Skeletal muscle cell (primary cell): ENCODE measurements at regions not wholly inside any gene's neighbourhood (a gene's known extent, or its start where the extent isn't known, plus 50 kb on each side); places are given as distances from the start of the nearest gene placed in this dataset.

Experiments used
- DNase-seq: peaks from one replicate; pipeline ENCODE4 v3.0.0-alpha.2; 2010; ENCODE audit warnings: low read depth
- H3K4me3 ChIP-seq: 2 replicates; pipeline ENCODE4 v1.5.1; 2011; ENCODE audit warnings: low read depth, mild to moderate bottlenecking, control low read depth, low read length, moderate library complexity

DNA sequence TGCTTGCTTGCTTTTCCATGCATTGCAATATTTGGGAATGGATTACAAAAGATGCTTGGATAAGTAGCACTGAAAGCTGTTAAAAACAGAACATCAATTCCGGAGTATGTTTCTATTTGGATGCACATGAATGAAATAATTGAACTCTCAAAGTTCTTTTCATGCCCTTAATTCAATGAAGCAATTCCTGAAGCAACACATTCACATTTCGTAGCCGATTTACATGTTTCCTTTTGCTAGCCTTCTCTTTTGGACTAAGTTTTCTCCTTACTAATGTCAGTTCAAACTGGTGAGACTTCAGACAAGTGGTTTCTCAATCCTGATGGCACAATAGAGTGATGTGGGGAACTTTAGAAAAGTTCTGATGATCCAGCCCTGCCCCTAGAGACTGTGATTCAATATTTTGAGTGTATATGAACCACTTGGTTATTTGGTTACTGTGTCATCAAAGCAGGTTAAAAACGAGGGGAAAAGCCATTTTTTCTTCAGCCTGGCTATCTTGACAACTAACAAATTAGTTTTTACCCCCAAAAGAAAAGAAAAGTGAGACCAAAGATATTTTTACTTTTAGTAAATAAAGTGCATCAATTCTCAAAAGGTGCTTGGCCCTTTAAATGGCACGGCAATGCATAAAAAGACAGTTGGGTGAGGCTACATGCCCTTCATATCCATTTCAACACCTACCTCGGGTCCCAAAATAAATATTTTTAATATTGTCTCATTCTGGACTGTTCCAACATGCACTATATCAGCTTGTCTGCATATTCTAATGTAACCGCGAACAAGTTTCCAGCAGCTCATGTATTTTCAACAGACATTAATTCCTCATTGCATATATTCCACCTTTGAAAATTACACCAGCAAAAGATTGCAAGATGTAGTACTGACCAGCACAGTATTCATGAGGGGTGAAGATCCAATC lies 90.1 kb upstream of the RPL34 start:
- no peak for DNase-seq
- no peak overlapping the region for H3K4me3 ChIP-seq

DNA sequence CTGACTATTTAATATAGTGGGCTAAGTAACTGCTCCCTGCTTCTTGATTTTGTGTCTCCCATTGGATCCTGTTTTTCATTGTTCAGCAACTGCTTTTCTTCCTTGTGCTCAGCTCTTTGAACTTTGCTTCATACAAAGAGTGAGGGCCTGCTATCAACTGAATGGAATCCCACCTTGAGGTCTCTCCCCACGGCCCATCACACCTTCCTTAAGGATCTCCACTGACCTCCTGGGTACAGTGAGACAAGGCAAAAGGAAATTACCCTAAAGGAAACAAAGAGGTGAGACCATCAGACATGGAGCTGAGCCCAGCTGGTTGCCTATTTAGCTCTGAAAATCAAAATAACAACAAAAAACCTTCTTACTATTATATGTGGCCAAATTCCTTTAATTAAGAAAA lies 91.3 kb upstream of the RPL34 start:
- H3K4me3 ChIP-seq: no peak overlapping the region
- no peak for DNase-seq

DNA sequence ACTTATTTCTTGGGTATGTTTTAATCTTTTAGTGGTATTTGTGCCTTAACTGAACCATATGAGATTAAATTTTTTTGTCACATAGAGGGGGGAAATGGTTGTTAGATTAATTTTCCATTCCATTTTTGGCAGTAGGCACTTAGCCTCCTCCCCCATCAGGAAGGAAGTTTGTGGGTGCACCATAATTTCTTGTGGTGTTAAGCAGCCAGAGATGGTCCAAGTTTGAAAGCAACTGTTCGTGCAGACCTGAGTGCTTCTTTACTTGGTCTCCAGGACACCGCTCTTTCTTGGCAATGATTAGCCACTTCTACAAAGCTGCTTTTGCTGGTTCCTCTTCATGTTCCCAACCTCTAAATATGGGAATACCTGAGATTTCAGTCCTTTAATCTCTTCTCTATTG lies 92.7 kb upstream of the RPL34 start:
- DNase-seq: no peak
- no peak overlapping the region for H3K4me3 ChIP-seq

DNA sequence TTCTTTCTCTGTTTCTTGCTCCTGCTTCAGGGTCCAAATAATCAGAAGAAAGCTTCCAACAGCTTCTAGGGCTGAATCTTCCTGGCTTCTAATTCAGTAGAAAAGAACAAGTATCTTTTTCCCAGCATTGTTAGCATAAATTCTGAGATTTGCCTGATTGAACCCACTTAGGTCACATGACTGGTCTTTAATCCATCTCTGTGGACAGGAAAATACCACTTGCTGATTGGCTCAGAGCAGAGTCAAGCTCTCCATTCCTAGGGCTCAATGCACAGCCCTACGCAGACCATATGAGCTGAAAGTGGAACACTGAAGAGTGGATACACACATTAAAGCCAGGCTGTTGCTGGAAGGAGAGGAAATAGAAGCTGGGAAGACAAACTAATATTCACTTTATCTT lies 99.6 kb upstream of the RPL34 start:
- no peak overlapping the region for H3K4me3 ChIP-seq
- DNase-seq: no peak

DNA sequence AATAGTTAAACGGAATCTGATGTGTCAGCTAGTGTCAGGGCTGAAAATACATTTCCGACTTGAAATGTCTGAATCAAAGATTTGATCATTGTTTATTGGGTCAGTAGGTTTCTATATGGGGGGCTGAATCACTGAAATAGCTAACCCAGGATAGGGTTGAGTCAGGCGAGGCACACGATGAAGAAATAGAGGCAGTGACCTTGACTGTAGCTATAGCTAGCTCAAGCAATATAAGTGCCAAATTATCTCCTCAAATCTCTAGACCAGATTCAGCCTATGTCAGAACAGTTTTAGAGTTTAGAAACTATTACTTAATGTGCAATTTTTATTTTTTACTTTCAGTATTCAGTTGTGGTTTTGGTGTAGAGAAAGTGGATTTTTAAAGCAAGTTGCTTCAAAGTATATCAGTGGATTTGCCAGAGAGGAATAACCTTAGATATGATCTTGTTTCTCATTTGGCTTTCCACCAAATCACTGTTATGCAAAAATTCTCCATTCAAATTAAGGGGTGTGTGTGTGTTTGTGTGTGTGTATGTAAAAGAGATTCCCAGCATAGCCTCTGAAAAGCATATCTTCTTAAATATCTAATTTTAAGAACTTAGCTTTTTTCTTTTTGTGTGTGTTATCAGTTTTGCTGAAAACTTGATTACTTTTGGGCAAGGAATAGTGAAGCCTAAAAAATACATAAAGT lies 100.3 kb upstream of the RPL34 start:
- no peak overlapping the region for H3K4me3 ChIP-seq
- no peak for DNase-seq

DNA sequence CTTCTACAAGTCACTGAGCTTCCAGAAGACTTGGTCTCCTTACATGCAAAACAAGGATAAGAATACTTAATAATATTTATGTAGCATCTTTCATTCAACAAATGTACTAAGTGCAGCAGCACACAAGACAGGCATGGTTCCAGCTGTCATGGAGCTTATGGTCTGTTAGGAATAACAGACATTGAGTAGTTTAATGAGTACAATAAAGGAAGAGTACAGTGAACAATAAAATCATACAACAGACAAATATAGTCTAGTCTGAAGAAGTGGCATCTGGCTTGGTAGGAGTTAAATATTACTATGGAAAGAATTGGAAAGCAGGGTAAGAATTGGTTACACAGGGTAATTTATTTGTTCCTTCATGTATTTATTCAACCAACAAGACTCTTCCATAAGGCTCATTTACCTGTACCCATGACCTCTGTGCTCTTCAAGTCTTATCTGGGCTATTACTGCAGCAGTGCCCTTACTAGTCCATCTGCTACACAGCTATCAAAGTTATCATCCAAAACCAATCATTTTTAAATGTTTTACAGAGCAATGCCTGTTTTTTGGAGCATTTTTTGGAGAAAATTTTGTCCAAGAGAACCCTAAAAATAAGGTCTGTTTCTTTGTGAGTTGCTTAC lies 101.1 kb upstream of the RPL34 start:
- no peak for DNase-seq
- H3K4me3 ChIP-seq: no peak overlapping the region

DNA sequence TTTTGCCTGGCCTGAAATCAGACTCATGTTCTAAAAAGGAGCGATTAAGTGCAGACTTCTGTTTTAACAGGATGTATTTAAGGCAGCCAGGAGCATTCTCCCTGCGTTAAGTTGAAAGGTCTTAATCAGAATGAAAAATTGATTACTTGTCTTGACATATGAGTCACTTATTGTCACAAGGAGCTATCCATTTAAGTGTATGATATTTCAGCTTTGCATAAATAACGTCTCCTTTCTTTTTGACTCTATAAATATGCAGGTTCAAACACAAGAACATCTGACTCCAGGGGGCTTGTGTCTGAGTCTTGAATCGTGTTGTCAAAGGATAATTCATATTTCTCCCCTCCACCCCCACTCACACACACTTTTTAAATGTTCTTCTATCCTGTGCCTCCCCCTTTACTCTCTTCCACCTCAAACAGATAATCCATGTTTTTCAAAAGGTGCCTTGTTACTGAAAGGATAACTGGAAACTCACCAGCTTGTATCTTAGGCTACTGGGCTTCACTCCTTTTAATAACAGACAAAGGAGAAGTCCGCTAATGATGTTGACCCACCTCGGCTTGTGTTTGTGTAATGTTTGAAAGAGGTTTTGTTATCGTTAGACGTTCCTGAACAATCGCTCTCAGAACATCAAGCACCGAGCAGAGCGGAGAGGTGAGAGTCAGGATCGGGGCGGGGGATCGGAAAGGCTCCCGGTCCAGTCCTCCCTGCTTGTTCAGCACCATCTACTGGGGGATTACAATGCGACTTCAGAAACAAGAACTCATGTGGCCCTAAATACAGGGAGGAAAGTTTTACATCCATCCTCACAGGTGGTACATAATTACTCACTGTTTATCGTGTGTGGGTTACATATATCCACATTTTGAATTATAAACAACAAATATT lies 107.5 kb upstream of the RPL34 start:
- H3K4me3 ChIP-seq: no peak overlapping the region
- peak; percentile 18 for DNase-seq

DNA sequence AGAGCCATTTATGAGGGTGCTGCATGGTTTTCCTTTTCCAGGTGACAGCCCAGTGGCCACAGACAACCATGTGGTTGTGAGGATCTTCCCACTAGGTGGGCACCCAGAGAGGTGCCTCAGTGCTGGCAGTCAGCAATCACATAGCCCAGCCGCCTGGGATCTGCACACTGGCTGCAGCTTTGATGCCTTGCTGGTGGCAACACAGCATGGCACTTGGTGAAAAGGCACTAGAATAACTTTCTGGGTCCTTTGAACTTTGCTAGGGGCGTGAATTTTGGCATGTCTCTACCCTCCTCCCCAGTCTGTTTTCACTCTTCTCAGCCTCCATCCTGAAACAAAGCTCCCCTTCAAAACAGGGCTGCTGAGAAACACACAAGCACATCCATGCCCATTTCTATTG lies 108.8 kb upstream of the RPL34 start:
- DNase-seq: no peak

DNA sequence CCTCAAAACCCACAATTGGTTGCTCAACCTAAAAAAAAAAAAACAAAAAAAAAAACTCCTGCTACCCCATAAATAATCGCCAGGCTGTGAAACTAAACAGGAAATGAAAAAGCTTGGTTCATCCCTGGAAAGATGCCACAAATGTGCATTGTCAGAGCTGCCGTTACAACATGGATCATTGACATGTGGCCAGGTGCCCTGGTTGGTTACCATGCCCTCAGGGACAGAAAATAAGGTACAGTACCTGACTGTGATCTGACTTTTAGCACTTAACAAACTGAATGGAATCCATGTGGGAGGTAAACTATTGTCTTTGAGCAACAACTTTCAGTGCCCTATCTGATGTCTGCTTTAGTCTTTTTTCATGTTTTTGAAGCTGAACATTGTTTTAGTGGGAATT lies 118.0 kb upstream of the RPL34 start:
- H3K4me3 ChIP-seq: no peak overlapping the region
- DNase-seq: no peak

More for the DNA sequence above, 108.8 kb upstream of the RPL34 start:
- no peak overlapping the region for H3K4me3 ChIP-seq

DNA sequence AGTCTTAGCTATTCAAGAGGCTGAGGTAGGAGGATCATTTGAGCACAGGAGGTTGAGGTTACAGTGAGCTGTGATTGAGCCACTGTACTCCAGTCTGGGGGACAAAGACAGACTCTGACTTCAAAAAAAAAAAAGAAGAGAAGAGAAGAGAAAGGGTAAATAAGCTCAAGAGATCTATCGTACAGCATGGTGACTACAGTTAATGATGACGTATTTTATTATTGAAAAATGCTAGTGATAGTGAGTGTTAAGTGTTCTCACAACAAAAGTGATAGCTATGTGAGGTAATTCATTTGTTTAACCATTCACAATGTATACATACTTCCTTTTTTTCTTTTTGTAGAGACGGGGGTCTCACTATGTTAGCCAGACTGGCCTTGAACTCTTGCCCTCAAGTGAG lies 121.5 kb upstream of the RPL34 start:
- no peak overlapping the region for H3K4me3 ChIP-seq
- no peak for DNase-seq

DNA sequence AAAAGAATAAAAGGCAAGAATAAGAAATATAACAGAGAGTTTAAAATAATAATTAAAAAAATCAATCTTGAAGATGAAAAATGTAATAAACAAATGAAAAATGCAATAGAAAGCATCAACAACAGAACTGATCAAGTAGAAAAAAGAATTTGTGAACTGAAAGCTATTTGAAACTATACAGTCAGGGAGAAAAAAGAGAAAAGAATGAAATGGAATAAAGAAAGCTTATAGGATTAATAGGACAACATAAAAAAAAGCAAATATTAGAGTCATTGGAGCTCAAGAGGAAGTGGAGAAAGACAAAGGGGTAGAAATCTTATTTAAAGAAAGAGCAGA lies 126.8 kb upstream of the RPL34 start:
- no peak overlapping the region for H3K4me3 ChIP-seq
- DNase-seq: no peak

DNA sequence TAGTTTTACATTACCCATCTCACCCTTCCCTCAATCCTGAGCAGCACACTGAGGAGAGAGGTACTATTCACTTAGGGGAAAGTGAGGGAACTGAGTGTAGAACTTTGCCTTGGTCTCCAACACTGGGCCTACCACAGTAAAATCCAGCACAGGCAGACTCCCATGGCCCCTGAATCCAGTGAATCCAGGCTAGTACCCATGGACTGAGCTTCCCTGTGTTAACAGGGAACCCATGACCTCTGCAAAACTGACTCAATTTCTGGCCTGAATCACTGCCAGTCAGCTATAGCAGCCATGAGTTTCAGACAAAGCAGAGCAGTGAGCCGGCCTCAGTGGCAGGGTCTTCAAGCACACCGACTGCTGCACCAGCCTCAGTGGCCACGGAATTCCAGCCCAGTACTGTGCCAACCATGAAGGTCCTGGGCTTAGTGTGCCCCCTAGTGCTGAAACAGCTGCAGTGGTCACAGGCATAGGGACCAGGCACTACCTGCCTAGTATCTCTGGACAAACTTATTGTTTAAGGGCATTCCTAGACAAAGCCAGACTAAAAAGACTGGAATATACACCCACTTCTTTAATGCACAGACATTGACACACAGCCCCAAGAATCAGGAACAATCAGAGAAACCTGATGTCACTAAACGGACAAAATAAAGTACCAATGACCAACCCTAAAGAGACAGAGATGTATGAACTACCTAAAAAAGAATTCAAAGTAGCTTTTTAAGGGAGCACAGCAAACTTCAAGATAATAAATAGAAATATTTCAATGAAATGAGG lies 127.4 kb upstream of the RPL34 start:
- DNase-seq: no peak
- no peak overlapping the region for H3K4me3 ChIP-seq

DNA sequence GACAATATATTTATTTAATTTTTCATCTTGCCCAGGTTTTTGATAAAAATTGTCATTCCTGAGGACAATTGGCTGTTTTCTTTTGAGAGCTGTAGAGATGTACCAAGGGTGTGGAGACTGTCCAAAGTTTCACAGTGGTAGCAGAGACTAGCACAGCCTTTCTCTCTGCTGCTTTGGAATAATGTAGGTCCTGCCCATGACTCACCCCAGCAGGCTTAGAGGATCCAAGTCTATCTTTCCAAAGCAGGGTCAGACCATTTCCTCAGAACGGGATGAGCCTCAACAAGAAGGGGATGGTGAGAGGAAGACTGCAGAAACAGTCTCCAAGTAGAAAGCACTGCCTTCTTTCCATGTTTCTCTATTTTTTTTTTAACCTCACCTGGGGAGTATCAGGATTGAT lies 131.5 kb upstream of the RPL34 start:
- no peak for DNase-seq
- no peak overlapping the region for H3K4me3 ChIP-seq

DNA sequence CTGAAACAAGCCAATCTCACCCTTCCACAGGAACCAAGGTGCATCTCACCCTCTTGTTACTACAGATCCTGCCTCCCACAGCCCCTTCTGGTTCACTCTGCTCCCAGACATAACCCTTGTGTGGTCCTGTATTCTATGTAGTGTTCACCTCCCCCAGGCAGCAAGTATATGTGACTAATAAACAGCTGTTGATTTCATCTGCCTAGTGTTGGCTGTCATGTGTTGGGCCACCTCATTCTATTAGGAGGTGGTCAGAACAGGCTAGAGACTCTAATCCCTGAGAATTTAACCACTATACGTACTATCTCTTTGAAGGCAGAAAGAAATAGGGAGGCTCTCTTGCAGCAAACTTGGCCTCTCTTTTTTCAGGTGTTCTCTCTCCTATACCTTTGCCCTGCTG lies 134.3 kb upstream of the RPL34 start:
- DNase-seq: no peak
- no peak overlapping the region for H3K4me3 ChIP-seq

DNA sequence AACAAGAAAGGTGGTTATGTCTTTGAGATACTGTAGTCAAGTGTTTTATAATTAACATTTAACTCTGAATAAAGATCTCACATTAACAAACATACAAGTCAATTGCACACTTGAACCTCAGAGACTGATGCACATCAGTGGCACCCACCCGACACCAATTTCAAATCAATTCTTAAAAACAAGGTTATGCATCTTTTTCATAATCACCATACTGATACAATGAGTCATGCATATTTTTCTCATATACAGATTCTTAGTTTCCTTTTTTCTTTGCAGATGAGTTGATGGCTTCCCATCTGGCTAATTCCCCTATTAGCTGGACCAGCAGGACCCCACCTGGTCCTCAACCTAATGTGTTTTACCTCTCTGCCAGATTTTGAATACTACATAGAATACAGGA lies 136.2 kb upstream of the RPL34 start:
- no peak for DNase-seq
- H3K4me3 ChIP-seq: no peak overlapping the region

DNA sequence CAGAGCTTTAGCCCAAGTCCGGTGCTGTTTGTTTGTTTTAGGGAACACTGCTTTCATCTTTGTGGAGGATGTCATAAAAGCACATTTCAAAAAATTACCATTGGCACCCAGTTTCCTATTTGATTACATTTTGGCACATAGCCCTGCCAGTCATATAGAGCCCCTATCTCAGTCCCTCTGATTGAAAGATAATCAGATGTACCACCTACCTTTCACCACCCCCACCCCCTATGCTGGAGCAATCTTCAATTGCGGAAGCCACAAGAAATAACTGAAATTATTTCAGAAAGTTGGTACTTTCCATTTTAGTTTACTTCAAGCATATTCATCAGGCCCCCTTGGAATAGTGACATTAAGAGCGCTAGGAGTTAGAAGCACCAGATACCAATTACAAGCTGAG lies 136.7 kb upstream of the RPL34 start:
- DNase-seq: no peak
- H3K4me3 ChIP-seq: no peak overlapping the region

DNA sequence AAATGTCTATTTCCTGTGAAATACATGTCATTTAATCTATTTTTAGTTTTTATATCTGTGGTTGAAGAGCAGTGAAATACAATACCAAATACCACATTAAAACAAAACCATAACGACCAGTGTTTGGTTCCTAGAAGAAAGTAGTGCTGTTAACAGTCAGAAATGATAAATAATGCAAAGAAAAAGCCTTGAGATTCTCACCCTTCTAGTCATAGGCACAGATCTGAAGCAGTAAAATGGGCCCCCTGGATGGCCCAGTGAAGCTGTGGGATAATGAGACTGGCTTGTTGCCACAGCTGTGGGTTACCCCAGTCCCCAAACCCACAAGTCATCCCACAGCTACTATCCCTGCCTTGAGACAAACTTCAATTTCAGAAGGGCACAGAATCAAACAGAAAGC lies 137.3 kb upstream of the RPL34 start:
- H3K4me3 ChIP-seq: no peak overlapping the region
- no peak for DNase-seq

DNA sequence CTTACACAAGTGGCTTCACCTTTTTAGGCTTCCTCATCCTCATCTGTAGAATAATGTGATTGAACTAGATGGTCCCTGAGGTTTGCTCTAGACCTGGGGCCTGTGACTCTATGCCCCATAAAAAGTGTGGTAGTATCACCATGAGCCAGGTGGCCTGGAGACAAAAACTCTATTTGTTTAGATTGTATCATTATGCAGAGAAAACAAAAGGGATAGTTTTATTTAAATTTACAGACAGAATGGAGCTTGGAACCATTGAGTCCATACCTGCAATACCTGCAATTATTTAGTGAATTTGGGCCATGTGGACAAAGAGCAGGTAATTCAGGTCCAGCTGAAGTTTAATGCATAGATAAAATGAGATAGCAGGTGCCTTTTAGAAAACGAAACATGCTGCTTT lies 139.5 kb upstream of the RPL34 start:
- no peak overlapping the region for H3K4me3 ChIP-seq
- DNase-seq: no peak

DNA sequence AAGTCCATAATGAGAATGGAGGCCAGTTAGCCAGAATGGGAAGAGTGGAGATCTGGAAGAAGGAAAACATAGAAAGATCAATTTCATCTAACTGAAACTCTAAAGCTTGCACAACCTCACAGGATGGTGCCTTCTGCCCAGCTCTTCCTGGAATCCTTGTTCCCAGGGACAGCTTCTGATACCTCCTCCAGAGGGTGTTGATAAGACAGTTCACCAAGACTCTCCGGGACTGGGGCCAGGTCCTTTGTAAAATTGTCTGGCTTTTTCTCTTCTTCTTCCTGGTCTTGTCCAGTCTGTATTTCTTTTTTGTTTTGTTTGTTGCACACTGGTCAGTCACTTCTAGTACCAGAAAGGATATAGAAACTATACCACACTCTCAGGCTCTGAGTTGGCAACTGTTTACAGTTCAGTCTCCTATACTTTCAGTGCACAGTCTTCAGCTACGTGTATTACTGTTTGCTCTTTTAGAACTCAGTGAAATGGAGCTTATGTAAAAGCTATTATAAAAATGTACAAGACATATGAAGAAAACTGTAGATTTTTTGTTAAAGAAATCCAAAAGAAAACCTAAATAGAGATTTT lies 142.8 kb upstream of the RPL34 start:
- no peak for DNase-seq
- no peak overlapping the region for H3K4me3 ChIP-seq
